Activated B cell treated with CpG ODN at 0.5 μM for 24 hours (primary cell): ENCODE measurements at regions not wholly inside any gene's neighbourhood (a gene's known extent, or its start where the extent isn't known, plus 50 kb on each side); places are given as distances from the start of the nearest gene placed in this dataset.

Experiments
- ATAC-seq: fragments of 200-7000 bp; cut with Tn5 transposase; one replicate; pipeline ENCODE4 v1.10.0; 2021; ENCODE audit warnings: low read depth, mild to moderate bottlenecking, moderate library complexity
- CTCF ChIA-PET: fragments of 350-600 bp; sonication (Branson Sonifier 250); formaldehyde crosslinking; loops from one replicate; lab custom pipeline; 2021; ENCODE audit warnings: antibody characterized with exemption; lab: Charles Lee
- POLR2A ChIA-PET: fragments of 350-600 bp; sonication (Branson Sonifier 250); formaldehyde crosslinking; loops from one replicate; lab custom pipeline; 2021; ENCODE audit warnings: antibody characterized with exemption; lab: Charles Lee
- DNase-seq: peaks from one replicate; pipeline ENCODE4 v3.0.0; 2022
- H3K27ac Mint-ChIP-seq: one replicate; pipeline ENCODE4 v1.8.0; 2020; ENCODE audit warnings: mixed read lengths
- H3K27me3 Mint-ChIP-seq: one replicate; pipeline ENCODE4 v1.8.0; 2021; ENCODE audit warnings: mixed read lengths
- H3K36me3 Mint-ChIP-seq: one replicate; pipeline ENCODE4 v1.8.0; 2021; ENCODE audit warnings: low read depth, mixed read lengths
- H3K4me1 Mint-ChIP-seq: one replicate; pipeline ENCODE4 v1.8.0; 2021; ENCODE audit warnings: mixed read lengths
- H3K4me3 Mint-ChIP-seq: one replicate; pipeline ENCODE4 v1.8.0; 2020; ENCODE audit warnings: mild to moderate bottlenecking, mixed read lengths
- H3K9me3 Mint-ChIP-seq: one replicate; pipeline ENCODE4 v1.8.0; 2020; ENCODE audit warnings: mixed read lengths
- intact Hi-C: fragments of 100-400 bp; cut with micrococcal nuclease; formaldehyde crosslinking; loops from one replicate; pipeline ENCODE4 v1.15.1; 2024
- TF ChIP-seq, protein P1 (sequence below): fragments of 200-600 bp; IDR thresholded peaks from one replicate; pipeline ENCODE4 v1.8.0; 2022; ENCODE audit warnings: antibody characterized with exemption, mild to moderate bottlenecking

DNA sequence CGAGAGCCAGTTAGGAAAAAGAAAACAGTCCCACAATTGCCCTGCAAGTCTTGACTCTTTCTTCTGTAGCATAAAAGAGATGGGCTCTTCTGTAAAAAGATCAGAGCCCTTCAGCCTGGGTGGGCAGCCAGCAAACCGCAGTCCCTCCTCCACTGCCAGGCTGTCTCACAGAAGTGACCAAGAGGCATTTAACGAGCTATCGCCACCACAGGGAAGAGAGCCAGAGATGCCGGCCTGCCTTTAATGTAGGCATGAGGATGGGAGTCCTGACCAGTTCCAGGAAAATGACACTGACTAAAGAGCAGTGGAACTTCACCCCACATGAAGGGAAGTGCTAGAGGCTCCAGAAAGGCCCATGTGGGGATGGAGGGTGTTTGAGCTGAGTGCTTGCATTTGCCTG, 264.6 kb downstream of the NDUFS4 start:
- H3K36me3 Mint-ChIP-seq = no peaks in the 10 kb centered on the region
- intact Hi-C loops = no loop called here
- no peak overlapping the region for H3K4me3 Mint-ChIP-seq
- ChIA-PET POLR2A (no interaction called here), CTCF (no interaction called here)
- no peaks in the 10 kb centered on the region for H3K9me3 Mint-ChIP-seq
- DNase-seq = no peak
- no peaks in the 10 kb centered on the region for H3K4me1 Mint-ChIP-seq
- ATAC-seq = no peak
- TF ChIP-seq, protein P1, sequence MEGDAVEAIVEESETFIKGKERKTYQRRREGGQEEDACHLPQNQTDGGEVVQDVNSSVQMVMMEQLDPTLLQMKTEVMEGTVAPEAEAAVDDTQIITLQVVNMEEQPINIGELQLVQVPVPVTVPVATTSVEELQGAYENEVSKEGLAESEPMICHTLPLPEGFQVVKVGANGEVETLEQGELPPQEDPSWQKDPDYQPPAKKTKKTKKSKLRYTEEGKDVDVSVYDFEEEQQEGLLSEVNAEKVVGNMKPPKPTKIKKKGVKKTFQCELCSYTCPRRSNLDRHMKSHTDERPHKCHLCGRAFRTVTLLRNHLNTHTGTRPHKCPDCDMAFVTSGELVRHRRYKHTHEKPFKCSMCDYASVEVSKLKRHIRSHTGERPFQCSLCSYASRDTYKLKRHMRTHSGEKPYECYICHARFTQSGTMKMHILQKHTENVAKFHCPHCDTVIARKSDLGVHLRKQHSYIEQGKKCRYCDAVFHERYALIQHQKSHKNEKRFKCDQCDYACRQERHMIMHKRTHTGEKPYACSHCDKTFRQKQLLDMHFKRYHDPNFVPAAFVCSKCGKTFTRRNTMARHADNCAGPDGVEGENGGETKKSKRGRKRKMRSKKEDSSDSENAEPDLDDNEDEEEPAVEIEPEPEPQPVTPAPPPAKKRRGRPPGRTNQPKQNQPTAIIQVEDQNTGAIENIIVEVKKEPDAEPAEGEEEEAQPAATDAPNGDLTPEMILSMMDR = no peak
- H3K27ac Mint-ChIP-seq = no peak overlapping the region
- H3K27me3 Mint-ChIP-seq = no peaks in the 10 kb centered on the region

DNA sequence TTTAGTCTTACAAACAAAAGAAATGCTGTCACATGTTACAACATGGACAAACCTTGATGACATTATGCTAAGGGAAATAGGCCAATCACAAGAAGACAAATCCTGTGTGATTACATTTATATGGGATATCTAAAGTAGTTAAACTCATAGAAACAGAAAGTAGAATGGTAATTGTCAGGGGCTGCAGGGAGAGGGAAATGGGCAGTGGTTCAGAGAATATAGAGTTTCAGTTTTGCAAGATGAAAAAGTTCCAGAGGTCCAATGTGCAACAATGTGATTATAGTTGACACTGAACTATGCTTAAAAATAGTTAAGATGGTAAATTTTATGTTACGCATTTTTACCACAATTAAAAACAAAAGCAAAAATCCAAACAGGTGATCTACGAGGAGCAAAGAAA, 265.5 kb downstream of the NDUFS4 start:
- Mint-ChIP-seq H3K27ac (no peak overlapping the region), H3K4me3 (no peak overlapping the region), H3K9me3 (no peaks in the 10 kb centered on the region), H3K36me3 (no peaks in the 10 kb centered on the region), H3K4me1 (no peaks in the 10 kb centered on the region), H3K27me3 (no peaks in the 10 kb centered on the region)
- ChIA-PET POLR2A (no interaction called here), CTCF (no interaction called here)
- DNase-seq (no peak), ATAC-seq (no peak)
- intact Hi-C loops = no loop called here
- TF ChIP-seq, protein P1 = no peak

DNA sequence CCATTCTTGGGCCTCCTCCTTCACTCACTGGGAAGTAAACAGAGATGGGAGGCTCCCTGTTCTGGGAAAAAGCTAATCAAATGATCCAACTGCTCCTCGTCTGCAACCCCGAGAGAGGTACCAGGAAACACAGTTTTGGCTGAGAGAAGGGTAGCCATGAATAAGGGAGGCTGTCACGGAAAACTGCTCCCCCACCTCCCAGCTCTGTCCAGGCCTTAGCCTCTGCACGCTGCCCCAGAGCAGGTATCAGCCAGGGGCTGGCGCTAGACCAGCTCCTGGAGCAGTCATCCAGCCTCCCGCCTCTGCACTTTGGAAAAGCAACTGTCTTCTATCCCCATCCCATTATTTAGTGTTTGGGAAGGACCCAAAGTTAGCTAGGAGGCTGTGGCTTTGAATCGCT, 266.1 kb downstream of the NDUFS4 start:
- no peaks in the 10 kb centered on the region for H3K36me3 Mint-ChIP-seq
- TF ChIP-seq, protein P1 = no peak
- H3K4me3 Mint-ChIP-seq = no peak overlapping the region
- ChIA-PET POLR2A (no interaction called here), CTCF (no interaction called here)
- H3K27me3 Mint-ChIP-seq = no peaks in the 10 kb centered on the region
- DNase-seq = no peak
- no peak overlapping the region for H3K27ac Mint-ChIP-seq
- H3K4me1 Mint-ChIP-seq = no peaks in the 10 kb centered on the region
- intact Hi-C loops = no loop called here
- no peak for ATAC-seq
- peaks cover 4% of the 10 kb centered on the region for H3K9me3 Mint-ChIP-seq

DNA sequence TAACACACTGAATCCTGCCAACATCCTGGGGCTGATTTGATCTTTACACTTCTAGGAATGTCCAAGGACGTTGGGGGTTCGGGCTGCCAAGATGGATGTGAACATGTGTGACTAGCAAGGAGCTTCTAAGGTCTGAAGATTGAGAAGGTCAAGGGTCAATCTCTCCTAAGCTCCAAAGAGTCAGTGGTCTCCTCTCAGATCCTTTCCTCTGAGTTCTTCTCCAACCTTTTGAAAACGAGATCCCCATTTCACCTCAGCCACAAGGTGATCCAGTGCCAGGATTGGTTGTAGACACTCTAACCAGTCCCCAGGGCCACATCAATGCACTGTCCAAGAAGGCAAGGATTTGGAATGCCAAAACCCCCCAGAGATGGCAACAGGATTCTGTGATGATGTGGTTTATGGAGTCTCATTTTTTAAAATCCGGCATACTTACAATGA, 266.8 kb downstream of the NDUFS4 start:
- Mint-ChIP-seq H3K4me3 (no peak overlapping the region), H3K27me3 (no peaks in the 10 kb centered on the region), H3K4me1 (no peaks in the 10 kb centered on the region), H3K9me3 (peaks cover 4% of the 10 kb centered on the region), H3K36me3 (no peaks in the 10 kb centered on the region), H3K27ac (no peak overlapping the region)
- DNase-seq (no peak), ATAC-seq (no peak)
- ChIA-PET POLR2A (no interaction called here), CTCF (no interaction called here)
- intact Hi-C loops = no loop called here
- TF ChIP-seq, protein P1 = no peak

DNA sequence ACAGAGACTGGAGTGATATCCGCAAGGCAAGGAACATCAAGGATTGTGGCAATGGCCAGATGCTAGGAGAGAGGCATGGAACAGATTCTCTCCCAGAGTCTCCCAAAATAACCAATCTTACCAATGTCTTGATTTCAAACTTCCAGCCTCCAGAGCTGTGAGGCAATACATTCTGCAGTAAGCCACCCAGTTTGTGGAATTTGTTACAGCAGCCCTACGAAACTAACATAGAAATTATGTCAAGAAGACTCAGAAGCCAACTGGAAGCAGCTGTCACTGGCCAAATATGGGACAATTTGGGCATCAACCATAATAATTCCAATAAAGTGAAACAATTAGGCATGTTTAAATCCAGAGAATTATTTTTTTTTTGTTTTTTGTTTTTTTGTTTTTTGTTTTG, 271.1 kb downstream of the NDUFS4 start:
- POLR2A ChIA-PET = no interaction called here
- DNase-seq (no peak), ATAC-seq (no peak)
- intact Hi-C loops = no loop called here
- Mint-ChIP-seq H3K27ac (no peak overlapping the region), H3K36me3 (no peaks in the 10 kb centered on the region), H3K4me3 (no peak overlapping the region), H3K27me3 (peaks cover 1% of the 10 kb centered on the region), H3K9me3 (peaks cover 4% of the 10 kb centered on the region), H3K4me1 (no peaks in the 10 kb centered on the region)
- TF ChIP-seq, protein P1 = no peak
- CTCF ChIA-PET = no interaction called here
